Mucosa of gallbladder (tissue), 1 donor: ENCODE measurements at regions not wholly inside any gene's neighbourhood (a gene's known extent, or its start where the extent isn't known, plus 50 kb on each side); places are given as distances from the start of the nearest gene placed in this dataset.
A peak's percentile ranks its signal among the peaks of the same experiment; 100 is the strongest.

Experiments used
- DNase-seq: peaks from one replicate; pipeline ENCODE4 v3.0.0-alpha.2; 2020; ENCODE audit warnings: low spot score
- donor health status: DM: no; HTN: no; CAD: no.

DNA sequence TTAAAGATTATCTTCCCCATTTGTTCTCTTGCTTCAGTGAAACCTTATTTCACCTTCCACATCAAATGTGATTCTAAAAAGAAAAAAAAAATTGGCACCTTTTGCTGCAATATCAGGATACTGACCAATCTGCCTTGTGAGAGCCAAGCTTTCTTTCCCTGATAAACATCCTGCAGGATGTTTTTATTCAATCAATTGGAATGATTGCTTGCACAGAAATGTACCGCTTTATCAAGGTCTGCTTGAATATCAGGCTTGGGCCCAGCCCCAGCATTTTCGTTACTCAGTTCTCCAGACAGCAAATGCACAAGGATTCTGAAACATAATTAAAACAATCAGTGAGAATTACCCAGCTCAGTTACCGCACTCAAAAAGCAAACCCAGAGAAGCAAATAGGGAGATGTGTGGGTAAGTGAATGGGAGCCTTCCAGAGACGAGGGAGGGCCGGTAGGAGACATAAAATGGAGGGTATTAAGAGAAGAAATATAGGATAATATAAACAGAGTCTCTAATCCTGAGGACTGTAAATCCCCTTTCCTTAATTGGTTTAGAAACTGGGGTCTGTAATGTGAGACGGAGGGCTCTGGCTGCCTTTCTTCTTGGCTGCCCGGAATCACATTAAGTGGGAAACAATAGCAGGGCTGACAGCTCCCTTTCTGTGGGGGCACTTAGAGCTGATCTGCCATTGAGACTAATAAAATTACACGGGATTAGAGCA is 291.8 kb downstream of the ICOS start:
- no peak for DNase-seq

- no peak for DNase-seq
Observed at GRCh38 chr2:204234248-204234647, 297.7 kb downstream of the ICOS start.

- no peak for DNase-seq
Observed at GRCh38 chr2:204234879-204235278, 298.3 kb downstream of the ICOS start.

- DNase-seq: no peak
Observed at GRCh38 chr2:204237416-204237815, 300.9 kb downstream of the ICOS start.

DNA sequence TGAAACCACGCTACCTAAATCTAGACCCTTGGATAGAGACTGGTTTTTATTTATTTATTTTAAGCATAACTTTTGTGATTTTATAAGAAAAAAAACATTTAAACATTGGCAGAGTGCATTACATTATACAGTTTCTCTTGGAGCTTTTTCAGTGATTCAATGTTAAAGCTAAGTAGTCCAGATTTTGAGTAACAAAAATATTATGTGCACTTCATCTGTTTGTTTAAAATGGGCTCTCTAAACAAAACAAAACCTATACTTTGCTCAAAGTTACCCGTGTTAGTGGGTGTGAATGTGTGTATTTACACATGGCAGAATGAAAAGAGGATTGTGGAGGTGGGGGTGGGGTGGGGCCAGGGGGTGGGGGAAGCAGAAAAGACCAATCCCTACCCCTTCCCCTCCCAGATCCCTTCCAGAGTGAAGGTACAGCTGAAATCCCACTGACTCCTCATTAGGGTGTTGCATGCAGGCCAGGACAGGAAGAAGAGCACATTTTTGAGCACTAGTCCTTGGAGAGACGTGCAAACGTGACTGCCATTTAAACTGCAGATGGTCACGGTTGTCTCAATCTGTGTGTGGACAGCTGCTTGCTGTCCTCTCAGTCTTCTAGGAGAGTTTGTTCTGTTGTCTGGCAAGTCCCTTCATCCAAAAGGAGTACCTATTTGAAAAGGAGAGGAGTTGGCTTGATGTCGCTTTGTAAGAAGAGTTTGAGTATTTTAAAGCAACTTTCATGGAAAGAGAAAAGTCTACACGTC is 303.0 kb downstream of the ICOS start:
- DNase-seq: no peak

- DNase-seq: no peak
Observed at GRCh38 chr2:204240961-204241360, 304.3 kb upstream of the PARD3B start.

GRCh38 chr2:204249437-204249836 is 295.8 kb upstream of the PARD3B start:
- DNase-seq: no peak

DNA sequence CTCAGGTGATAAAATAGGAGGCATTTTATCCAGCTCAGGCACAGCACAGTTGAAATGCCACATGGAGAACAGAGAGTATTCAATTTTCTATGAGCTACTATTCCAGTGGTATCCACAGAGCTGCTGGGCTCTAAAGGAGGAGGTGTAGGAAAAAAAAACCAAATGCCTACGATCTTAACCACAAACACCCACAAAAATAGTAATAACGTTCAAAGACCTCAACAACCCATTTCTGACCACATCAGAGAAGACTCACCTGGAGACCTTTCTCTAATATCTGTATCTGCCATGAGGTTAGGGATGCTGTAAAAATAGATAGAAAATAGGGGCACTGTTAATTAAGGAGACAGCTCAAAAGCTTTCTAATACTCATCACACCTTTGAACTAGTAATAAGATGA is 294.6 kb upstream of the PARD3B start:
- DNase-seq: no peak

- no peak for DNase-seq
Observed at GRCh38 chr2:204251158-204251997, 293.9 kb upstream of the PARD3B start.

DNA sequence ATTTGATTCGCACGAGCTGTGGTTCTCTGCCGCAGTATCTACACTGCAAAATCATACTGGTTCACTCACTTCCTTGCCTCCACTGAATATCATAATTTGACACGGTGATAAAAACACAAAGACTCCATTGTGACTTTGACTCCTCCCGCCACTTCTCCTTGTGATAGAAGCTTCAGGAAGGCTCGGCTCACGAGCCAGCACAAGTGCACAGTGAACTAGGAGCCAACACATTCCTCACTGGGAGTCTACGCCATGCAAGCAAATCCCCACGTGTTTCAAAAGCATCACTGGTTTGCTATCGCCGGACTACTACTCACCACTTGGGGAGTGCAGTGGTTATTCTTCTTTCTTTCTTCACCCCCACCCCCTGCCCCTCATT is 293.3 kb upstream of the PARD3B start:
- no peak for DNase-seq

- DNase-seq: no peak
Observed at GRCh38 chr2:204255071-204255470, 290.2 kb upstream of the PARD3B start.

- DNase-seq: no peak
Observed at GRCh38 chr2:204255526-204255925, 289.7 kb upstream of the PARD3B start.

DNA sequence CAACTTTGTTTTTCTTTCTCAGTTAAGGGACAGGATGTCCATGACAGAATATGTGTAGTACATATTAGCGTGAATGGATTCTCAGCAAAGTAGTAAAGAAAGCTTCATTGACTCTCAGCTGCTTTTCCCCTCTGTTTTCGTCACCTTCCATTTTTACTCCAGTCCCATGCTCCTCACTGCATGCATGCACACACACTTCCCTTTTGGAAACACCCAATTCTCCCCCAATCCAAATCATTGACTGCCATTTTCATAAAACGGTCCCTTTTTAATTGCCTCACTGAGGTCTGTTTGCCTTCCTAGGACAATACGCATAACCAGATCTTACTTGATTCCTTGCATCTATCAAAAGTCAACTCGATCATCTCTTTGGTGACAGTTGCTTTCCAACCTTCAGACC is 287.5 kb upstream of the PARD3B start:
- no peak for DNase-seq

DNA sequence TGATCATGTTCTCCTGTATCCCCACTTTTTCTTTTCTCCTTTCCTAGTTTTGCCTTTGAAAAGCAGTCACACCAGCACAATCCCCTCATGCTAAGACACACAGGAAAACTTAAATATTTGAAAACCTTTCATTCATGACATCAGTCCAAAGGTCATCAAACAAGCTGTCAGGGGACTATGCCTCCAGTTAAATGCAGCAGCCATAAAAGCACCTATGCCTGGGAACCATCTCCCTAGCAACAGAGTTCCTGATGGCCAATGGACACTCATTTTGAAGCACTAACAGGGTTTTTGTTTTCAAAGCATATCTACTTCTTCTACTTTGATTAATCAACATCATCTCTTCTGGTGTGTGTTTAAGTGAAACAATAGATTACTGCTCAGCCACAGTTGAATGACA is 286.4 kb upstream of the PARD3B start:
- DNase-seq: no peak

DNA sequence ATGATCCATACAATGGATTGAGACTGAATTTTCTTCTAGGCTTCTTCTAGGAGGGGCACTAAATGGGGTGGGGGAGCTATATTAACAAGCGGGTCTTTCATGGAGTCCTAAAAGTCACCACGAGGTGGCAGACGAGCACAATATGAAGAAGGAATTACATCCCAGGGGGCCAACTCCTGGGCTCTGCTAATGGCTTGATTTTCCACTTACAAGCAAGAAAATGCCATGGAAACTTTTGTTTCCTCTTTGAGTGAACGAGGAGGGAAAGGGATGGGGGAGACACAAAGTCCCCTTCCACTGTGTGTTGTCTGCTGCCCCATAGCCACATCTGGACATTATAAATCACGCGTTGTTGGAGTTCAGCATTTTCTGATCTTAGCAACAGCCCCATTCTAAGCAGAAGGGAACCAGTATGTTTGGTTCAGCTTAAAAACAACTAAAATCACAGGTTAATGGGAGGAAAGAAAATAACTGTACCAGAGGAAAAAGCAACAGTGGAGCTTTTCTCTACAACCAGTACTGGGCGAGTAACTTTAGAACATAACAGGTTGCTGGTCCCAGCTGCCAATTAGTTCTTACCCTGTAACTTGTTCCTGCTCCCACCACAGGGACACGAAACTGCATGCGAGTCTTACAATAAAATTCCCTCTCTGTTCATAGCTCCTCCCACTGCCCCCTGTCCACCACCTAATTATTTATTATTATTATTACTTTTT is 285.0 kb upstream of the PARD3B start:
- peak; percentile 65 for DNase-seq

- no peak for DNase-seq
Observed at GRCh38 chr2:204260901-204261300, 284.4 kb upstream of the PARD3B start.

GRCh38 chr2:204261846-204262245 is 283.4 kb upstream of the PARD3B start:
- no peak for DNase-seq

GRCh38 chr2:204264085-204264553 is 281.2 kb upstream of the PARD3B start:
- DNase-seq: no peak

GRCh38 chr2:204264621-204265140 is 280.6 kb upstream of the PARD3B start:
- DNase-seq: no peak

DNA sequence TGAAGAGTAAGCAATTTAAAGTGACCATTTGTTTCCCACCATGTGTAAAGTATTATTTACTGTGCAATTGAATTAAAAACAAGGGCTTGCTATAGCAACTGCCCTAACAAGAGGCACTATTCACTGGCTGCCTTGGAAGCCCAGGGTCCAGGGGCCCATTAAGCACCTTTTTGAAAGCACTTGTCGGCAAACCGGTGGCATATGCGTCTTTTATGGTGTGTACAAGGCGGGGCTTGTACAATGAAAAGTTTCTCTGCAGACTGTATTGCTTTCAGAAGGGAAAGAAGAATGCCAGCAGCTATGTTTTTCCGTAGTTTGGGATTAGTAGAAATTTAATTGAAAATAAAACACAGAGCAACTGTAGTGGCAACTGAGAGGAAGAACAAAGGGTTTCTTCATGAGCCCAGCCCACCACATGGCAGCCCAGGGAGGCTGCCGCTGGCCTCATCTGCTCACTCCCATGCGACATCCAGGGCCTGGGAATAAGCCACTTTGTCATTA is 279.5 kb upstream of the PARD3B start:
- no peak for DNase-seq

DNA sequence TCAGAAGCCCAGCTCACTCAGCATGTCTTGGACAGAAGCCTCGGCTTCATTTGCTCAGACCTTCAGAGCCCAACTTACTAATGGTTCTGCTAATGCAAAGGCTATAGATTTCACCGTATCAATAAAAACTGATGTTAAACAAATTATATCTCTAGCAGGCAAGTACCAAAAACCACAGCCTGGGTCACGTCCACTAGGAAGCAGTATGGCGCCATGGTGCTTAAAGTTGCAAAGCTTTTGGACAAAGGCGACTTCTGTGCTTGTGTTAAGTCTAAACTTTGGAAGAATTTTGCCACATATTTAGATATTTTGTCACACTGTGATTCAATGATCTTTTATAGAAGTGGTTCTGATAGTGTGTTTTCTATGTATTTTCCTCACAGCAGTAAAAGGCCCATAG is 276.8 kb upstream of the PARD3B start:
- no peak for DNase-seq
